ENCODE measurements at regions not wholly inside any gene's neighbourhood (a gene's known extent, or its start where the extent isn't known, plus 50 kb on each side); places are given as distances from the start of the nearest gene placed in this dataset.

DNA sequence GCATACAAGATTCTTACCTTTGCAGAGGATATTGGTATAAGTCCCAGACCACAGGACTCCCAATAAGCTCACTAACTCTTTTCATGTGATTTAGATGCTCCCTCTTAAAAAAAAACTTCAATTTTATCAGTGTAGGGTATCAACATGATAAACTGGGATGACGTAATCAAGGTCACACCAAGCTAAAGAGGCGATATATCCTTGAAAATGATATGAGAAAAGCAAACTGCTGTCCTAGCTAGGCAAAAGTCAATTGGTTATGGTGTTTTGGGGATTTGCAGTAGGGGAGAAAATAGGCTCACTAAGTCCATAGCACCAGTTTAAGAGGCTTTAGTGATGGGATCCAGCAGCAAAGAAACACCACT lies 354.4 kb downstream of the DIRAS2 start:
- 31 to 53% (median 41%) methylated on average over 2 of the region's 2 CpGs for WGBS, 4 donors
- H3K36me3 ChIP-seq (replicated peaks in 1 of 2) = no peaks in the 10 kb centered on the region
- DNase-seq = no peak
- H3K27ac ChIP-seq = no peak overlapping the region
- H3K4me1 ChIP-seq (replicated peaks in 1 of 2) = peaks cover 0 to 6% of the 10 kb centered on the region in 2 donors
- H3K9me3 ChIP-seq (replicated peaks in 1 of 3) = no peaks in the 10 kb centered on the region
- TF ChIP-seq, protein P1, sequence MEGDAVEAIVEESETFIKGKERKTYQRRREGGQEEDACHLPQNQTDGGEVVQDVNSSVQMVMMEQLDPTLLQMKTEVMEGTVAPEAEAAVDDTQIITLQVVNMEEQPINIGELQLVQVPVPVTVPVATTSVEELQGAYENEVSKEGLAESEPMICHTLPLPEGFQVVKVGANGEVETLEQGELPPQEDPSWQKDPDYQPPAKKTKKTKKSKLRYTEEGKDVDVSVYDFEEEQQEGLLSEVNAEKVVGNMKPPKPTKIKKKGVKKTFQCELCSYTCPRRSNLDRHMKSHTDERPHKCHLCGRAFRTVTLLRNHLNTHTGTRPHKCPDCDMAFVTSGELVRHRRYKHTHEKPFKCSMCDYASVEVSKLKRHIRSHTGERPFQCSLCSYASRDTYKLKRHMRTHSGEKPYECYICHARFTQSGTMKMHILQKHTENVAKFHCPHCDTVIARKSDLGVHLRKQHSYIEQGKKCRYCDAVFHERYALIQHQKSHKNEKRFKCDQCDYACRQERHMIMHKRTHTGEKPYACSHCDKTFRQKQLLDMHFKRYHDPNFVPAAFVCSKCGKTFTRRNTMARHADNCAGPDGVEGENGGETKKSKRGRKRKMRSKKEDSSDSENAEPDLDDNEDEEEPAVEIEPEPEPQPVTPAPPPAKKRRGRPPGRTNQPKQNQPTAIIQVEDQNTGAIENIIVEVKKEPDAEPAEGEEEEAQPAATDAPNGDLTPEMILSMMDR (IDR thresholded peaks at IDR 0.05) = no peak
- no peaks in the 10 kb centered on the region for H3K27me3 ChIP-seq
- intact Hi-C loops (cut with DNase I) = no loop called here
- no peak overlapping the region for H3K4me3 ChIP-seq

DNA sequence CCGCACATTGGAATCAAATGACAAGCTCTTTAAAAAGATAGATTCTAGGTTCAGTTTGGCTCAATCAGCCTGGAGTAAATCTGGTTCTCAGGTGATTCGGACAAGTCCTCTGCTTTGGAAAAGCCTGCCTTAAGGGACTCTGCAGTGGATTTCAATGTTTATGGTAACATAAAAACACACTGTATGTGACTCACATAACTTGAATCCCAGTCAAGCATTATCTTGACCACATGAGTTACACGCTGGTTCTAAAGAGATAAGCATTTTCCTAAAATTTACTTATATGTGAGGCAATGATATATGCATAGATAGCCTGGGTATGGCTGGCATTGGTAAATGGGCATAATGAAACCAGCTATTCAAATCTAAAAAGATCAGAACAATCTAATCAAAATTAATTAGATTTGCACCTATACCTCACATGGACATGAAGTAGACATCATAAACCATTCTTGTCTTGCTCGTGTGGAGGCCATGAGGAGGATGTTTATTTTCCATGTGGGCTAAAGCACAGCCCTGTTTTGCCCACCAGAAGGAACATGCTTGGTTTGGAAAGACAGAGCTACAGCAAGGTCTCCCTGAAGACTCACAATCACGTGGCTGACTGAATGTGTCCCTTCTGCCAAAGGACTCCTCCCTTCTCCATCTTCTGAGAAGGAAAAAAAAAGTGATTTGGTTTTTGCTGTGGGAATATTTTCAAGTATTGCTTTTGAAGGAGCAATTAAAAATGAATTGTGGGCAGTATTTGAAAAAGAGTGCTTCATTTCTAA lies 351.7 kb downstream of the DIRAS2 start:
- no peak for DNase-seq
- Histone ChIP-seq H3K9me3 (replicated peaks in 1 of 3) (no peaks in the 10 kb centered on the region), H3K27ac (no peak overlapping the region), H3K4me1 (replicated peaks in 1 of 2) (peaks cover 0 to 6% of the 10 kb centered on the region in 2 donors), H3K4me3 (no peak overlapping the region), H3K27me3 (no peaks in the 10 kb centered on the region), H3K36me3 (replicated peaks in 1 of 2) (no peaks in the 10 kb centered on the region)
- TF ChIP-seq POLR2A (IDR thresholded peaks at IDR 0.05) = no peak
- TF ChIP-seq, protein P1 (IDR thresholded peaks at IDR 0.05) = no peak
- 74 to 80% (median 77%) methylated on average over 5 of the region's 5 CpGs for WGBS, 4 donors
- intact Hi-C loops (cut with DNase I) = no loop called here

DNA sequence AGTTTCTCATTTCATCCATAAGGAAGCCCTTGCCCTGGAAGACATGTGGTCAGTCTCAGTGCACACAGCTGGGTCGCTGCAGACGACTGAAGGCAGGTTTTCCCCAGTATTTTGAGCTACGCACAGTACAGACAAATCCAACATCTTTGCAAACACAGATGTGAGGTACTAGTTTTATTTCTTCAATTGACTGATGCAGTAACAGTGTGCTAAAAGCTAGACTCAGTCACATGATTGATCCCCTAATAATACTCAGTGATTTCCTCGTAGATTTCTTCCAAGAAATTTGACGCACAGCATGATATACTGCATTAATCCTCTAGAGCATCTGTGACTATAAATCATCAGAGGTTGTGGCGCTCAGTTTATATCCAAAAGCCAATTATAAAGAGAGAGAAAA lies 346.1 kb downstream of the DIRAS2 start:
- WGBS, 4 donors = 42 to 56% (median 49%) methylated on average over 6 of the region's 6 CpGs
- DNase-seq = no peak
- no peaks in the 10 kb centered on the region for H3K27me3 ChIP-seq
- H3K36me3 ChIP-seq (replicated peaks in 1 of 2) = no peaks in the 10 kb centered on the region
- H3K9me3 ChIP-seq (replicated peaks in 1 of 3) = no peaks in the 10 kb centered on the region
- H3K27ac ChIP-seq = no peak overlapping the region
- H3K4me3 ChIP-seq = no peak overlapping the region
- TF ChIP-seq POLR2A (IDR thresholded peaks at IDR 0.05) = no peak
- TF ChIP-seq, protein P1 (IDR thresholded peaks at IDR 0.05) = no peak
- H3K4me1 ChIP-seq (replicated peaks in 1 of 2) = no peaks in the 10 kb centered on the region
- intact Hi-C loops (cut with DNase I) = no loop called here

DNA sequence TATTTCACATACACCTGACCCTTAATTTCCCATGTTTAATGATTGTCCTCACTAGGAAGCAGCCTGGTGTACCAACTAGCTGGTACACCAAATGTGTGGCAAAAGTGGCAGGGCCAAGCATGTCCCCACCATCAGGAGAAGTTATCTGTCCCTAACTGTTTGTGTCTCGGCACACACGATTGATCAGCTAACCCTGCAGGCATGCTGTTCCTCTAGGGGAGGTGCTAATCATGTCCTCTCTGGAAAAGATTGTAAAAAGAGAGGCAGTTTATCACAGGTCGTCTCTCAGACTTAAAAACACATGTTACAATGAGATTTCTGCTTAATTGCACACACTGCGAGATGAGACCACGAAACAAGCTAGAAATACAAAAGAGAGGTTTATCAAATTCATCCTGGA lies 342.7 kb downstream of the DIRAS2 start:
- intact Hi-C loops (cut with DNase I) = no loop called here
- Histone ChIP-seq H3K27me3 (no peaks in the 10 kb centered on the region), H3K4me1 (replicated peaks in 1 of 2) (no peaks in the 10 kb centered on the region), H3K9me3 (replicated peaks in 1 of 3) (no peaks in the 10 kb centered on the region), H3K4me3 (no peak overlapping the region), H3K36me3 (replicated peaks in 1 of 2) (no peaks in the 10 kb centered on the region), H3K27ac (no peak overlapping the region)
- 53 to 76% (median 63%) methylated on average over 5 of the region's 5 CpGs for WGBS, 4 donors
- DNase-seq = no peak
- TF ChIP-seq POLR2A (IDR thresholded peaks at IDR 0.05) = no peak
- TF ChIP-seq, protein P1 (IDR thresholded peaks at IDR 0.05) = no peak
